Testis (tissue), 2 donors: ENCODE measurements at regions not wholly inside any gene's neighbourhood (a gene's known extent, or its start where the extent isn't known, plus 50 kb on each side); places are given as distances from the start of the nearest gene placed in this dataset.

ENCODE experiments used
- CTCF ChIP-seq, 3 experiments: fragments of 450-650 bp in 2 of 3; fragments of 200-600 bp in 1 of 3; sonication (generic) in 1 of 3; IDR thresholded peaks; one replicate each; pipeline ENCODE4 v1.5.1; 2016 to 2019; ENCODE audit warnings: antibody characterized with exemption in 3 of 3, mild to moderate bottlenecking in 2 of 3, moderate library complexity in 1 of 3
- POLR2A ChIP-seq: fragments of 450-650 bp; IDR thresholded peaks from one replicate; pipeline ENCODE4 v1.6.1; 2017; ENCODE audit warnings: antibody characterized with exemption, mild to moderate bottlenecking, moderate library complexity

GRCh38 chr11:70627219-70627618, 228.9 kb downstream of the CTTN start:
- TF ChIP-seq CTCF (IDR thresholded peaks at IDR 0.05) (no peak), POLR2A (no peak)
